Esophagus muscularis mucosa (tissue), 4 donors: ENCODE measurements at regions not wholly inside any gene's neighbourhood (a gene's known extent, or its start where the extent isn't known, plus 50 kb on each side); places are given as distances from the start of the nearest gene placed in this dataset.

ENCODE experiments used
- DNase-seq: peaks from one replicate; pipeline ENCODE4 v3.0.0-alpha.2; 2017; ENCODE audit errors: extremely low spot score
- H3K27ac ChIP-seq, 4 donors: fragments of 200-600 bp; sonication (generic); replicated peaks in 1 of 4; 1 replicate in 3 of 4; 2 replicates in 1 of 4; pipeline ENCODE4 v1.5.1; 2016 to 2019; ENCODE audit warnings: mild to moderate bottlenecking in 1 of 4
- H3K27me3 ChIP-seq, 4 donors: fragments of 200-600 bp; sonication (generic); one replicate each; pipeline versions ENCODE4 v1.5.1 to v1.6.0; 2016 to 2019
- H3K36me3 ChIP-seq, 4 donors: fragments of 200-600 bp; sonication (generic); one replicate each; pipeline ENCODE4 v1.5.1; 2016 to 2019
- H3K4me1 ChIP-seq, 4 donors: fragments of 200-600 bp; sonication (generic); one replicate each; pipeline ENCODE4 v1.5.1; 2016 to 2019
- H3K4me3 ChIP-seq, 4 donors: fragments of 200-600 bp; sonication (generic); 1 replicate in 2 of 4; 2 replicates in 2 of 4; pipeline ENCODE4 v1.5.1; 2016 to 2019; ENCODE audit warnings: mild to moderate bottlenecking in 4 of 4, moderate library complexity in 1 of 4
- H3K9me3 ChIP-seq, 4 donors: fragments of 200-600 bp; sonication (generic); 1 replicate in 3 of 4; 2 replicates in 1 of 4; pipeline ENCODE4 v1.5.1; 2016 to 2019
- EP300 ChIP-seq: sonication (generic); formaldehyde crosslinking; IDR thresholded peaks from one replicate; pipeline ENCODE4 v1.6.1; 2017; ENCODE audit warnings: antibody characterized with exemption
- POLR2A ChIP-seq: fragments of 450-650 bp; IDR thresholded peaks from one replicate; pipeline ENCODE4 v1.6.1; 2017; ENCODE audit warnings: antibody characterized with exemption, moderate library complexity, mild to moderate bottlenecking, low read depth
- POLR2AphosphoS5 ChIP-seq, 2 donors: sonication (generic); formaldehyde crosslinking; IDR thresholded peaks; one replicate each; pipeline ENCODE4 v1.6.1; 2017; ENCODE audit warnings: antibody characterized with exemption in 2 of 2
- WGBS: methylation state at CpG from one replicate; pipeline ENCODE4 v1.1.5; 2018; 5-methylcytosine and 5-hydroxymethylcytosine counted together
- intact Hi-C: fragments of 100-400 bp; cut with DNase I; formaldehyde crosslinking; loops from one replicate; pipeline ENCODE4 v1.15.1; 2023
- TF ChIP-seq, protein P1 (sequence below), 3 experiments: fragments of 200-600 bp in 2 of 3; fragments of 450-650 bp in 1 of 3; sonication (generic) in 2 of 3; IDR thresholded peaks; one replicate each; pipeline ENCODE4 v1.5.1; 2017 to 2019; ENCODE audit warnings: antibody characterized with exemption in 3 of 3, mild to moderate bottlenecking in 2 of 3, moderate library complexity in 1 of 3

DNA sequence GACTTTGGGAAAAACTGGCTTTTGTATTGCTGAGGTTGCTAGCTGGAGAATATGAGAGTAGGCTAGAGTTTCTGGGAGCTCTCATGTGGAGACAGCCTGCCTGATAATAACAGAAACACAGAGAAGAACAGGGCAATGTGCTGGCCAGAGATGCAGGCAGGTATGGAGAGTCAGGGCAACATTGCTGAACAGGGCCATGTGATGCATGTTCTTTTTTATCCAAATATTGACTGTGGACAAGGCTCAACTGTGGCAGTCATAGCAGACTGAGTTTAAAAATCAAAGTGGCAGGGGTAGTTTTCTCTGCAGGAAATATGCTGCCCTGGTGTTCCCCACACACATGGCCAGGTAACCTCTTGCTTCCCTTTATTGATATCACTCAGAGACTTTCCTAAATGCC, 381.1 kb downstream of the RASEF start:
- DNase-seq = no peak
- Histone ChIP-seq H3K9me3 (no peaks in the 10 kb centered on the region), H3K36me3 (no peaks in the 10 kb centered on the region), H3K4me1 (no peaks in the 10 kb centered on the region), H3K4me3 (no peak overlapping the region), H3K27me3 (no peaks in the 10 kb centered on the region), H3K27ac (no peak overlapping the region)
- intact Hi-C loops = no loop called here
- TF ChIP-seq POLR2AphosphoS5 (IDR thresholded peaks at IDR 0.05) = no peak
- no peak for TF ChIP-seq EP300
- TF ChIP-seq, protein P1, sequence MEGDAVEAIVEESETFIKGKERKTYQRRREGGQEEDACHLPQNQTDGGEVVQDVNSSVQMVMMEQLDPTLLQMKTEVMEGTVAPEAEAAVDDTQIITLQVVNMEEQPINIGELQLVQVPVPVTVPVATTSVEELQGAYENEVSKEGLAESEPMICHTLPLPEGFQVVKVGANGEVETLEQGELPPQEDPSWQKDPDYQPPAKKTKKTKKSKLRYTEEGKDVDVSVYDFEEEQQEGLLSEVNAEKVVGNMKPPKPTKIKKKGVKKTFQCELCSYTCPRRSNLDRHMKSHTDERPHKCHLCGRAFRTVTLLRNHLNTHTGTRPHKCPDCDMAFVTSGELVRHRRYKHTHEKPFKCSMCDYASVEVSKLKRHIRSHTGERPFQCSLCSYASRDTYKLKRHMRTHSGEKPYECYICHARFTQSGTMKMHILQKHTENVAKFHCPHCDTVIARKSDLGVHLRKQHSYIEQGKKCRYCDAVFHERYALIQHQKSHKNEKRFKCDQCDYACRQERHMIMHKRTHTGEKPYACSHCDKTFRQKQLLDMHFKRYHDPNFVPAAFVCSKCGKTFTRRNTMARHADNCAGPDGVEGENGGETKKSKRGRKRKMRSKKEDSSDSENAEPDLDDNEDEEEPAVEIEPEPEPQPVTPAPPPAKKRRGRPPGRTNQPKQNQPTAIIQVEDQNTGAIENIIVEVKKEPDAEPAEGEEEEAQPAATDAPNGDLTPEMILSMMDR (IDR thresholded peaks at IDR 0.05) = no peak
- no peak for TF ChIP-seq POLR2A

GRCh38 chr9:82682431-82682830, 380.5 kb downstream of the RASEF start:
- no peaks in the 10 kb centered on the region for H3K36me3 ChIP-seq
- H3K27me3 ChIP-seq = no peaks in the 10 kb centered on the region
- H3K4me1 ChIP-seq = no peaks in the 10 kb centered on the region
- no peak overlapping the region for H3K27ac ChIP-seq
- intact Hi-C loops = no loop called here
- no peak for DNase-seq
- no peaks in the 10 kb centered on the region for H3K9me3 ChIP-seq
- WGBS = 80% methylated on average over 2 of the region's 2 CpGs
- H3K4me3 ChIP-seq = no peak overlapping the region
- no peak for TF ChIP-seq POLR2AphosphoS5 (IDR thresholded peaks at IDR 0.05)
- TF ChIP-seq POLR2A = no peak
- no peak for TF ChIP-seq EP300
- TF ChIP-seq, protein P1 (IDR thresholded peaks at IDR 0.05) = no peak

GRCh38 chr9:82695704-82696103, 367.2 kb downstream of the RASEF start:
- Histone ChIP-seq H3K4me1 (no peaks in the 10 kb centered on the region), H3K27me3 (no peaks in the 10 kb centered on the region), H3K9me3 (peaks cover 0 to 22% (median 15%) of the 10 kb centered on the region in 4 donors), H3K4me3 (no peak overlapping the region), H3K27ac (no peak overlapping the region), H3K36me3 (no peaks in the 10 kb centered on the region)
- 82% methylated on average over 2 of the region's 3 CpGs for WGBS
- no peak for TF ChIP-seq EP300
- no peak for TF ChIP-seq POLR2AphosphoS5 (IDR thresholded peaks at IDR 0.05)
- TF ChIP-seq, protein P1 (IDR thresholded peaks at IDR 0.05) = no peak
- TF ChIP-seq POLR2A = no peak
- intact Hi-C loops = no loop called here
- DNase-seq = no peak

GRCh38 chr9:82706786-82707185, 356.2 kb downstream of the RASEF start:
- Histone ChIP-seq H3K27me3 (no peaks in the 10 kb centered on the region), H3K4me1 (no peaks in the 10 kb centered on the region), H3K4me3 (no peak overlapping the region), H3K36me3 (no peaks in the 10 kb centered on the region), H3K9me3 (no peaks in the 10 kb centered on the region), H3K27ac (no peak overlapping the region)
- intact Hi-C loops = no loop called here
- WGBS = 84% methylated on average over 5 of the region's 5 CpGs
- TF ChIP-seq, protein P1 (IDR thresholded peaks at IDR 0.05) = no peak
- no peak for TF ChIP-seq EP300
- no peak for TF ChIP-seq POLR2A
- no peak for TF ChIP-seq POLR2AphosphoS5 (IDR thresholded peaks at IDR 0.05)
- DNase-seq = no peak

GRCh38 chr9:82716821-82717220, 346.1 kb downstream of the RASEF start:
- no peak overlapping the region for H3K4me3 ChIP-seq
- H3K36me3 ChIP-seq = no peaks in the 10 kb centered on the region
- H3K27ac ChIP-seq = no peak overlapping the region
- intact Hi-C loops = no loop called here
- TF ChIP-seq POLR2AphosphoS5 (IDR thresholded peaks at IDR 0.05) = no peak
- TF ChIP-seq, protein P1 (IDR thresholded peaks at IDR 0.05) = no peak
- TF ChIP-seq POLR2A = no peak
- no peak for TF ChIP-seq EP300
- peaks cover 0 to 12% (median 5%) of the 10 kb centered on the region in 4 donors for H3K9me3 ChIP-seq
- WGBS = 72% methylated on average over 2 of the region's 2 CpGs
- no peaks in the 10 kb centered on the region for H3K4me1 ChIP-seq
- H3K27me3 ChIP-seq = no peaks in the 10 kb centered on the region
- DNase-seq = no peak
